ENCODE measurements at regions not wholly inside any gene's neighbourhood (a gene's known extent, or its start where the extent isn't known, plus 50 kb on each side); places are given as distances from the start of the nearest gene placed in this dataset.

DNA sequence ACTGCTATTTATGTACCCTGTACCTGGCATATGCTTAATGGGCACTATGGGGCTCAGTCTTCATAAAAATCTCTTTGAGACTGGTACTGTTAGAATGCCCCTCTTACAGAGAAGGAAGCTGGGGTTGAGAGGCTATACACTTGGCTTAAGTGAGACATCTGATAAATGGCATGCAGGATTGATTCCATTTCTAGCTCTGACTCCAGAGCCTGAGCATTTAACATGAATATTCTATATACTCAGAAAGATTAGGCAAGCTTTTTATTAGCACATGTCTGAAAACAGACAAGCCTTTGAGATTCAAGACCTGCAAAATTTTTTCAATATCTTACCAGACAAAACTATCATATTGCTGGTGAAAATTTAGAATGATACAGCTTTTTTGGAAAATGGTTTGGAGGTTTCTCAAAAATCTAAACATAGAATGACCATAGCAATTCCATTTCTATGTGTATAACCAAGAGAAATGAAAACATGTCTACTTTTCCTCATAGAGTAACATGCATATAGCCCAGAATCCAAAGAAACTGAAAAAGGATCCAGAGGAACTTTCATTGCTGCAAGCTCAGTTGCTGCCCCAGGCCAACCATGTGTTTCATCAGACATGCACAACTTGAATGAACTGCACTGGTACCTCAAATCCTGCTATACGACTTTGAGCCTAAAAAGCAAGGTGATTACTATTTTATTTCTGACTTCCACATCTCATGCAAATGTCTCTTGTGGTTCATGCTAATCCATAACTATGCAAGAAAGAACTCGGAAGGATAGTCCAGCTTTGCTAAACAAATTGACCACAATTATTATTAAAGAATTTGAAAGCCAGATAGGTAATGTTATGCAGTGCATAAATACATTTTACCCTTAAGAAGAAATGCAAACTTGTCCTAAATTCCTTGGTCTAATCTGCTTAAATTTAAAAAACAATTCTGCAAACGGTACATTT lies 389.0 kb upstream of the GRIA1 start:
- DNase-seq (ENCODE audit: low read depth in 2 of 2) = no peak

DNA sequence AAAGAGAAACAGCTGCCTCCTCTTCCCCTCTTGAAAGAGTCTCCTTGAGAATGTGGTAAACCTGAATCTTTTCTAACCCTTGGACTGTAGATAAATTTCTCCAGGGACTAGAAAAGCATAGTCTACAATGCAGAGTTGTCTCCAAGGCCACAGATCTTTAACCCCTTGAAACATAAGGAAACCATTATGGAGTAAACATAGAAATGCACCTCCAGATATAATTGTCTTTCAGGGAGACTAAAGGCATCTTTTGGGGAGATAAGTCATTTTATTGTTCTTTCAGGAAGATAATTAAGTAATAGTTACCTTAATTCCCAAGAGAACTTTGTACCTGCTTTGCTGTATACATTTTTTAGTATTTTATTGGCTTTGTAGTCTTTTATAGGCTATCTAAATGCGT lies 373.6 kb upstream of the GRIA1 start:
- DNase-seq (ENCODE audit: low read depth in 2 of 2) = no peak

DNA sequence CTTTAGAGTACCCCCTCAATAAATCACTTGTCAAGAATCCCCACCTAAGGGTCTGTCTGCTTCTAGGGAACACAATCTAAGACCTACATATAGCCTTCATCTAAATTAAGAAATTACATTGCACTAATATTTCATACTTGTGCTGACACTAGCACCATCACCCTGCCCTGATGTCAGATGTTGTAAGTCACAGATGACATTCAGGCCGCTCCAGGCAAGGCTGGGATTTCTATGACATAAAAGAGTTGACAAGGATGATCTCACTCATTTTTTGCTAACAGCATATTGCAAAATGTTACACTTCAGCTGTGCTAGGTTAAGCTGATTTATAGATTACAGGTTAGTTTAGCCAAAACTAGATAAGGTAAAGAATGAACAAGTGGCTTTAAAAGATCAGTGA lies 372.5 kb upstream of the GRIA1 start:
- no peak for DNase-seq (ENCODE audit: low read depth in 2 of 2)

DNA sequence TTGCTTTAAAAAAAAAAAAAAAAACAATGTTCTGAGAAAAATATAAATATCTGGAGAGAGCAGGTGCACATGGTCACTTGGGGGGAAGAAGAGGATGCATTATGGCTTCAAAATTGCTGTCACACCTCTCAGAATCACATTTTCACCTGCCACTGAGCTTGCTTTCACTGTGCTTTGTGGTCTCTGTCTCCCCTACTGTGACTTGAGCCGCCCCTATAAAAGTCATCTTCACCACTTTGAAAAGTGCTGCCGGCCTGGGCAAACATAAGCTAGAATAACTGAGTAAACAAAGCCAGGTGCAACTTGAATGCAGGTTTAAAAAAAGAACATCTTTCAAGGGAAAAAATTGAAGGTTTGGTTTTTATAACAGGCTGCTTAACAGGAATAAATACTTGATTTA lies 368.1 kb upstream of the GRIA1 start:
- no peak for DNase-seq (ENCODE audit: low read depth in 2 of 2)

DNA sequence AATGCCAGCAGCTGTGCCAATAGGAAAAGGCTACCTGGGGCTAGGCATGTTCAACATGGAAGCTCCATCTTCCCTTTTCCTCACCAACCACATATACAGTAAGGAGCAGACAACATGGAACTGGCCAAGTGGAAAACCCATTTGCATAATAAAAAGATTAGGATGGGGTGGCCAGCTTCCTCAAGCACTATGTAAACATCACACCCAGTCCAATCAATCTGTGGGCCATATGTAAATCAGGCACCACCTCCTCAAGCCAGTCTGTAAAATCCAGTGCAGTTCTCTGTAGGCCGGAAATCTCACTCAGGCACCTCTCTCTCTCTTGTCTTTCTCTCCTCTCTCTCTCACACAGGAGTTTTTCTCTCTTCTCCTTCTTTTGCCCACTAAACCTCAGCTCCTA lies 360.2 kb upstream of the GRIA1 start:
- DNase-seq (ENCODE audit: low read depth in 2 of 2) = no peak

DNA sequence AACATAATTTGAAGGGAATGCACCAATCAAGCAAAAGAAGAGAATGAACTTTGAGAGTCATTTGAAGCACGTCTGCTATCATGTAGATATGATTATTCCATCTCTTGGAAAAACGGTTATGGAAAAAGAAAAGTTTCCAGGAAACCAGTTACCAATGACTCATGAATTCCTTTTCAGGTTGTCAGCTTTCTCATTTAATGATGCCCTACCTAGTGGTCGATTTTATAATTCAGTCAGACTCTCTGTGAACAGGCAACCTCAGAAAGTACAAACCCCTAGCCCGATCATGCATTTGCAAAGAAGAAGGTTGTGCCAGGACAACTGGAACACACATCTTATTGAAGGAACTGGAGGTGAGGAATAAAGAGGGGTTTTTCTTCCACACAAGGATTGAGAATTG lies 355.1 kb upstream of the GRIA1 start:
- no peak for DNase-seq (ENCODE audit: low read depth in 2 of 2)

DNA sequence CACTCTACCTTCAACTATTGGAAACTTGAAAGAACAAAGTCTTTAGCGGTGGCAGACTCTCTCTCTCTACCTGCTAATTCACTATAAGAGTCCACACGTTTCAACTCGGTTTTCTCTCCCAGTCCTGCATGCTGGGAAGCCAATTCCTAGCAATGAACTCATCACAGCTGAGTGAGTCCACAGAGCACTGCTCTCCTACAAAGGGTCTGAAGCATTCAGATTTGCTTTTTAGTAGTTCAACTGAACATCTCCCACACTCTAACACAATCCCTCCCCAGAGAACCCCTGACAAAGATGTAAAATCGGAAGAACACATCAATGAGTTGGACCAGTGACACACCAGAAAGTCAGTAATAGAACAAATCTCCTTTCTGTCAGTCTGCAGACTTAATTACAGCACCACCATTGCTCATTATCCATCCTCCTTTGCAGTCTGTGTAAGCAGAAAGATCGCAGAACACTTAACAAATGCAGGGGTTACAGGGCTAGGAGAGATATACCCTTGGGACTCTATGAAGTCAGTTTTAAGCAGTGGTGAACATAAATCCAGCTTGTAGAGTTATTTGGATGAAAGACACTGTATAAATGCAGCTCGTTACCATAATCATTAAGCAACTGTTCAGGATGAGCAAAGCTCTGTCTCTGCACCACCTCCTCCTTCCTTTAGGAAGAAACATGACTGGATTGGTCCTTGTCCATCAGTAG lies 353.4 kb upstream of the GRIA1 start:
- DNase-seq (ENCODE audit: low read depth in 2 of 2) = no peak

DNA sequence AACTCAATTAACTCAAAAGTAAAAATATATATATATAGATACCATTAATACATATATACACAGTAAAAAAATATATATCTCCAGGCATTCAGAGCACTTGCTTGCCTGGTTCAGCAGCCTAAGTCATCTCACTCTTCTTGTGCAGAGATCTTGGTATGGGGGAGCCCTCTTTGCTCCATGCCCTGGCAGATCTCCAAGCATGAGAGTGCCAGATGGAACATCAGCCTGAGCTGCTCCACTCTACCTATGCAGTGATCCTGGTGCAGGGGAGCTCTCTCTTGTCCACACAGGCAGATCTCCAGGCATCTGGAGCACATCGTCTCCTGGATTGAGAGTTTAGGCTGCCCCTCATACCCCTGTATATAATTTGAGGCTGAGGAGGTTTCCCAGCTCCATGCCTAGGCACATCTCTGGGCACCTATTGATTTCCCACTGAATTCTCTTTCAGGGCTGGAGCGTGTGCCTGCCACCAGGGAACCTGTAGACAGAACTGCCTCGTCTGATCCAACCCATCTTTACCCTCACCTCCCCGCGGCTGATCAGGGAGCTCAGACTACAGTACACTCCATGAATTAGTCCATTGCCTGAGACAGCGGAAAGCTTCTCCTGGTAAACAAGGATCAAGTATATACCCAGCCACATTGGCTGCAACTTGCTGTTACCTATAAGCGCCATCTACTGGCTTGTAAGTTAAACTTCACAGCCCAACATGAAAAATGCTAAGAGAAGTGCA lies 342.4 kb upstream of the GRIA1 start:
- DNase-seq (ENCODE audit: low read depth in 2 of 2) = peak; percentile 58 to 67

DNA sequence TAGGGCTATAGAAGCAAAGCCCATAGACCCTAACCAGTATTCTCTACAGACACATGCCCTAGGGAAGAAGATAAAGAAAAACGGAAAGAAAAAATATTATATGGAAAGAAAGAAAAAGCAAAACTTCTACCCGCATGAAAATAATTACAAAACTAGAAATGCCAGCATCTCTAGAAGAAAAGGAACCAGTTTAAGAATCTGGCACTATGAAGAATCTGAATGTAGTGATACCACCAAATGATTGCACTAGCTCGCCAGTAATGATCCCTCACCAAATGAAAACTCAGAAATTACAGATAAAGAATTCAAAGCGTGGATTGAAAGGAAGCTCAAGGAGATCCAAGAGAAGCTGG lies 341.9 kb upstream of the GRIA1 start:
- DNase-seq (ENCODE audit: low read depth in 2 of 2) = no peak

DNA sequence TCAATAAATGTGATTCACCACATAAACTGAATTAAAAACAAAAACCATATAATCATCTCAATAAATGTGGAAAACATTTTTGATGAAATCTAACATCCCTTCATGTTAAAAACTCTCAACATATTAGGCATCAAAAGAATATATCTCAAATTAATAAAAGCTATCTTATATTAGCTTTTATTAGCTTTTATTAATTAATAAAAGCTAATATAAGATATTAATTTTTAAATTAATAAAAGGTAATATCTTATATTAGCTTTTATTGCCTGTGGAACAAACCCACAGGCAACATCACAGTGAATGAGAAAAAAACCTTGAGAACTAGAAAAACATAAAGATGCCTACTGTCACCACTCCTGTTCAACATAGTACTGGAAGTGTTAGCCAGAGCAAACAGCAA lies 338.9 kb upstream of the GRIA1 start:
- no peak for DNase-seq (ENCODE audit: low read depth in 2 of 2)

DNA sequence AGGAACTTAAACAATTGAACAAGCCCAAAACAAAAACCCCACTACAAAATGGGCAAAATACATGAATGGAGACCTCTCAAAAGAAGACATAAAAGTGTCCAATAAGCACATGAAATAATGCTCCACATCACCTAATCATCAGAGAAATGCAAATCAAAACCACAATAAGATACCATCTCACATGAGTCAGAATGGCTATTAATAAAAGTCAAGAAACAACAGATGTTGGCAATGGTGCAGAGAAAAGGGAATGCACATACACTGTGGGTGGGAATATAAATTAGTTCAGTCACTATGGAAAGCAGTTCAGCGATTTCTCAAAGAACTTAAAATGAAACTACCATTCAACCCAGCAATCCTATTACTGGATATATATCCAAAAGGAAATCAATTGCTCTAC lies 337.4 kb upstream of the GRIA1 start:
- peak; percentile 93 for DNase-seq (ENCODE audit: low read depth in 2 of 2)

DNA sequence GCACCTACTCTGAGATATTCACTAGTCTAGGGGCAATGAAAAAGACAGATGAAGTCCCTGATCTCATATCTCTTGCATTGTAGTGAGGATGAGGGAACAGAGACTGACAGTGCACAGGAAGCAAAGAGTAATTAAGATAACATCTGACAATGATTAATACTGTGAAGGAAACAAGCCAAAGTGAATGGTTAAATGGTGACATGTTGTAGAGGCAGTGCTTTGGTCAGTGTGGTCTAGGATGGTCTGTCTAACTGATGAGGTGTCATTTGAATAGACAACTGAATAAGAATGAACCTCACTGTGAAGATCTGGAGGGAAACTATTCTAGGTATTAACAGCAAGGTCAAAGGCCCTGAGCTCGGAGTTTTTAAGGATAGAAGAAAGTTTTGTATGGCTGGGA lies 333.3 kb upstream of the GRIA1 start:
- peak; percentile 43 to 53 for DNase-seq (ENCODE audit: low read depth in 2 of 2)

DNA sequence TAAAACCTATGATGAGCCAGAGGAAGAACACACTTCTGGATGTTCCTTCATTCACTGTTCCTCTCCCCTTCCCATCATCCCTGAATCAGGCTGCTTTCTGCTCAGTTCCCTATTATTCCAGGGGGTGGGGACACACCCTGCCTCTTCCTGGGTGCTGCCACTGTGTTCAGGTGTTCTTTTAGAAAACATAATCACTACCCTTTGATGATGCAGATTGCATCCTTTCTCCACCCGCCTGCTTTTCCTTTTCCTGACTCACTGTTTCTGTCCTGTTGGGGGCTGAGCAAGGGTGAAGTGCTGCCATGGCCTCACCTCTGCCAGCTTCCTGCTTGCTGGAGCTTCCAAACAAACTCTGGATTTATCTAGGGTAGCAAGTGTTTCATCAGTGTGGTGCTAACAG lies 331.9 kb upstream of the GRIA1 start:
- DNase-seq (ENCODE audit: low read depth in 2 of 2) = no peak

DNA sequence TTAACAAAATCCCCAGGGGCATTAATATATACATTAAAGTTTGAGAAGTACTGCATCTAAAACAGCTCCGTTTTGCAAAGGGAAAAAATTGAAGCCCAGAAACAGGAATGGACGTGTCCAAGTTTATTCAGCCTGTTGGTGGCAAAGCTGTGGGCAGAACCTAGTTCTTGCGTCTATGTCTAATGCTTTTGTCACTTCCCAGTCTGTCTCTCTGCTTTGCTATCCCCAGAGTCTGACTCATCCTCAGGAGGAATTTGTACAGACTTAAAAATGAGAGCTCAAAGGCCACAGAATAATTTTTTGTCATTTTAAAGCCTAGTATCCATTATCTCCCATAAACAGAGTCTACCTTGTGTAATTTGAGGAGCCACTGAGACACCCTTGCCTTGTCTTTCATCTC lies 330.9 kb upstream of the GRIA1 start:
- DNase-seq (ENCODE audit: low read depth in 2 of 2) = peak in 1 of 2 experiments; percentile 20

DNA sequence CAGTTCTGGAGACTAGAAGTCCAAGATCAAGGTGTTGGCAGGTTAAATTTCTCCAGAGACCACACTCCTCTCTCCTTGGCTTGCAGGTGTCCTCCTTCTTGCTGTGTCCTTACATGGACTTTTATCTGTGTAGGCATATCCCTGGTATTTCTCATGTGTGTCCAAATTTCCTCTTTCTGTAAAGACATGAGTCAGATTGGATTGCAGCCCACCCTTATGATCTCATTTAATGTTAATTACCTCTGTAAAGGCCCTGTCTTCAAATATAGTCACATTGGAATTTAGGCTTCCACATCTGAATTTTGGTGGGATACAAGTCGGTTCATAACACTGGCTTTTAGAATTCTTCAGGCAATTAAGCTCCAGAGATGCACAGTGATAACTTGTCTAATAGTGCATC lies 322.2 kb upstream of the GRIA1 start:
- DNase-seq (ENCODE audit: low read depth in 2 of 2) = peak in 1 of 2 experiments; percentile 22

DNA sequence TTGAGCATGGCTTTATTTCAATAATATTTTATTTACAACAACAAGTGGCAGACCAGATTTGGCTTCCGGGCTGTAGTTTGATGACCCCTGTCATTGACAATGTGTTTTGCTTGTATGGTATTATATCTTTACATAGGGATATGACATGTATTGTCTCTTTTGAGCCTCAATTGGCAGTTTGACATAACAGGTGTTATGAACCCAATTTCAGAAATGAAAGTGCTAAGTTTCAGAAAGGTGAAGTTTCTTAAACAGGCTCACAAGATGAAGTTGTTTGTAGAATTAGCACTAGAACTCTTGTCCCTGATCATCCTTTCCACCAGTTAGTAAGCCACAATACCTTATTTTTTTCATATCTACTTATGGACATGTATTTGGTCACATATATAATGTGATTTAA lies 303.0 kb upstream of the GRIA1 start:
- DNase-seq (ENCODE audit: low read depth in 2 of 2) = no peak

DNA sequence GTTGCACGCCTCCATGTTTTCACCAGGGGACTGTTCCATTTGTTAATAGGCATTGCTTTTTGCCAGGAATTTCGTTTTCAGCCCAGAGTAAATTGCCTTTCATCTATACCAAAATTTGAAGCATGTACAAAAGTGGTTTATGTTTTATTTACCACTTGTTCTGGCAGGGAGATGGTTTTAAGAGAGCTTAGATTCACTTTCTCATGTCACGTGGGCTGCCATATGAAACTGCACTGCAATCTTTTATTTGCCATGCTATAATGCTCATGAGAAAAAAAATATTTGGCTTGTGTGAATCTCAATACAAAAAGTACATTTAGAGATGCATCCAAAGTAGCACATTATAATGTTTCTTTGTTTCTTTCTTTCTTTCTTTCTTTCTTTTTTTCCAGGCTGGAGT lies 284.1 kb upstream of the GRIA1 start:
- DNase-seq (ENCODE audit: low read depth in 2 of 2) = no peak

DNA sequence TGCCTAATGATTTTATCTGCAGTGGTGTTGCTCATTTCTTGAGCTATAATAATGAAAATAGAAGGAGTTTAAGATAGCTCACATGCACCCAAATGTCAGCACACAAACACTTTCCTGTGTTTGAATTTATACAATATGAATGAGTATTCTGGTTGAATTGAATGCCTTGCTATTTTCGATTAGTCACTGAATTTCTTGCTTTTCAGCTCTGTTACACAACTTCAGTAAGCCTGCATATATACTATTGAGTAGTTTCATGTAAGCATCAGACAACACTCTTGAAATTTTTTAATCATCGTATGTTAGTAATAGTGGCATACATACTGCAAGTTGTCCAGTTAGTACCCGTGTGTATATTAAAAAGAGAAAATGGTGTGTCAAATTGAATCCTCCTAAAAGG lies 281.5 kb upstream of the GRIA1 start:
- no peak for DNase-seq (ENCODE audit: low read depth in 2 of 2)

DNA sequence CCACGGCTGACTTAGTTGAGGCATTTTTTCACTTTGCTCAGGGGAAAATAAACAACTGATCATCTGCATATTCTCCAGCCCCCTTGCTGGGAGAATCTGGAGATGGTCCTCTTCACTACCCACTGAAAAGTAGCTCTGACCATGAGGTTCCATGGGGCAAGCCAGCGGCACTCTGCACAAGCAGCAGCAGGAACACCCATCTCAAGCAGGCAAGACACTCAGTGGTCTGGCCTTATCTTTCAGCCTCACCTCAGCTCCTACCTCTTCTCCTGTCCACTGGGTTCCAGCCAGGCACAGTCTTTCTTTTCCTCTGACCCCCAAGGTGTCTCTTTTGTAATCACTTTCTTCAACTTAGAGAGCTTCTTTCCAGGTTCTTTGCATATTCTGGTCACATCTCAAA lies 280.8 kb upstream of the GRIA1 start:
- DNase-seq (ENCODE audit: low read depth in 2 of 2) = no peak

DNA sequence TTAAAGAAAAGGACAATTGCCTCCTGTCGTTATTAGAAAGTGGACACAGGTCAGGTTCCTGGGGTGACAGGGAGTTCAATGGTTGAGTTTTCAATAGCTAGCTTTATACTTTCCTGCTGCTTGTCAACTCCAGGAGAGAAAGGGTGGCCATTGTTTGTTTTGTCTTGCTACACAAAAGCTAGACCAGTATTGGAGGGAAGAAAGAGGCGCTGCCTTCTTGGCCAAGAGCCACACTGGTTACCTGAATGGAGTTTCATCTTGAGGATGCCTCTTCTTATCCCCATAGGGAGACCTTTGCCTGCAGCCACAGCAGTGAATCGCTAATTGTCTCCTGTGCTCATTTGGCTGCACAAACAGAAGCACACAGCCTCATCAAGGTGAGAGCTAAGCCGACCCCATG lies 279.4 kb upstream of the GRIA1 start:
- no peak for DNase-seq (ENCODE audit: low read depth in 2 of 2)

DNA sequence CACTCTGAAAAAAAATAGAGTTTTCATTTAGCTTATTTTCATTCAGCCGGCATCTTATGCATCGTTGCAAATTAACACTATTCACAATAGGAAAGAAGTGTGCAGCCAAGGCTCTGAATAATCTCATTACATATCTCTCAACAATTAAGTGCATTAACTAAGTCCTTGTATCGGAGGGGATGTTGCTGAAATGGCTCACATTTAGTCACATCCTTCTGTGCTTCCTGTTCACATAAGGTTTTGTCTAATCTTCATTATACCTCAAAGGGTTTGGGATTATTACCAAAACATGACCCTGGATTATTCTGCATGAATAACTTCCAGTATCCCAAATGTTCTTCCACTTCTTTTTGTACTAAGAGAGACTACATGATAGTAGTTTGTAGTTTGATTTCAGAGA lies 278.0 kb upstream of the GRIA1 start:
- no peak for DNase-seq (ENCODE audit: low read depth in 2 of 2)

DNA sequence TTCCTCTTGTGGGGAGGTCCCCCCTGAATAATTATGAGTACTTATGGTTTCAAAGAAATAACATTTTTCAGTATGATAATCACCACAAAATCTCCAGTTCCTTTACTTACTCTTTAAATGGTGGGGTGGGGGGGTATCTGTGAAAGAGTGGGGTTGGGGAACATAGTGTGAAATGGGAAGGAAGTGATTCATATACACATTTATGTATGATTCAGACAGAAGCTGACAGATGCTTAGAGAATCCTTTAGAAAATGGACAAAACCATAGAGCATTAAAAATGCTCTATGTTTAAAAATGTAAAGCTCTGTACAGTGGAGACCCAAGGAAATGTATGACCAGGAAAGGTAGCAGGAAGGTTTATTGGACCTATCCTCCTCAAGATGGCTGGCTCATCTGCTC lies 267.5 kb upstream of the GRIA1 start:
- peak; percentile 61 to 70 for DNase-seq (ENCODE audit: low read depth in 2 of 2)

DNA sequence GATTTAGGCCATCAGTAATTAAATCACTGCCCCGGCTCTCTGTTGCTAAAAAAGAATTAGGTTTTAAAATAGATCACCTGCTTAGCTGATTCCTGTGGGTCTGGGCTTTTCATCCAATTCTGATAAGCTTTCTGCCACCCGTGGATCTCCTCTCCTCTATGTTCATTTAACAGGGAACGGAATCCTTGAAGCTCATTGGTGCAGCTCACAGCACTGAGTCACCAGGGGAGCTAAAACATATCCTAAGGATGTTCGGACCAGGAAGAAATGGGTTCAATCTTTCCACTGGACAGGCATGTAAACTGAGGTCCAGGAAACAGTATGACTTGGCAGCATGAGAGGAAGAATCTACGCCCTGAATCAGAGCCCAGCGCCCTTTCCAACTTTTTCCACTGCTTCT lies 267.1 kb upstream of the GRIA1 start:
- no peak for DNase-seq (ENCODE audit: low read depth in 2 of 2)
